Stomach (tissue), 4 donors: ENCODE measurements at regions not wholly inside any gene's neighbourhood (a gene's known extent, or its start where the extent isn't known, plus 50 kb on each side); places are given as distances from the start of the nearest gene placed in this dataset.

Source experiments
- EP300 ChIP-seq: sonication (generic); formaldehyde crosslinking; IDR thresholded peaks from one replicate; pipeline ENCODE4 v1.6.1; 2017; ENCODE audit warnings: antibody characterized with exemption
- POLR2A ChIP-seq, 4 donors: fragments of 450-650 bp; IDR thresholded peaks; one replicate each; pipeline ENCODE4 v1.6.1; 2016; ENCODE audit warnings: antibody characterized with exemption in 4 of 4, control low read depth in 2 of 4, mild to moderate bottlenecking in 1 of 4, moderate library complexity in 1 of 4
- POLR2AphosphoS5 ChIP-seq, 3 donors: sonication (generic); formaldehyde crosslinking; IDR thresholded peaks; one replicate each; pipeline ENCODE4 v1.6.1; 2016; ENCODE audit warnings: antibody characterized with exemption in 3 of 3
- TF ChIP-seq, protein P1 (sequence below), 7 experiments: fragments of 450-650 bp in 4 of 7; fragments of 200-600 bp in 3 of 7; sonication (generic) in 3 of 7; IDR thresholded peaks; one replicate each; pipeline ENCODE4 v1.5.1; 2016 to 2019; ENCODE audit warnings: antibody characterized with exemption in 7 of 7, control low read depth in 2 of 7, mild to moderate bottlenecking in 1 of 7

DNA sequence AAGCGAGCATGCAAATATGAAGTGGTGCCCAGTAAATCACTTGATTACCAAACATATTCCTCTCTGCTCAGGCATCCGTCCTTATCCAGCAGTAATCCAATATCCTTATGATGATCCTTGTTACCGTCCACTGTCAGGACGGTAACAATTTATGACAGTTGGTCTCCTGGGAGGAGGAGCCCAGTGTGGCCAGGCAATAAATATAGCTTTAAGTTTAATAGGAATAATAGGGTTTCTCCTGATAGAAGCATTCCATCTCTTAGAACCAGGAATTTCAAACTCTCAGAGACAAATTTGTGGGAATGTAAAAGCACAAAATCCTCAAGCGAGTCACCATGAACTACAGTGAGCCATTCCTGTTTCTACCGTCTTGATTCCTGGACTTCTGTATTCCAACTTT, 171.2 kb upstream of the IL15 start:
- TF ChIP-seq POLR2A (IDR thresholded peaks at IDR 0.05): no peak
- TF ChIP-seq, protein P1, sequence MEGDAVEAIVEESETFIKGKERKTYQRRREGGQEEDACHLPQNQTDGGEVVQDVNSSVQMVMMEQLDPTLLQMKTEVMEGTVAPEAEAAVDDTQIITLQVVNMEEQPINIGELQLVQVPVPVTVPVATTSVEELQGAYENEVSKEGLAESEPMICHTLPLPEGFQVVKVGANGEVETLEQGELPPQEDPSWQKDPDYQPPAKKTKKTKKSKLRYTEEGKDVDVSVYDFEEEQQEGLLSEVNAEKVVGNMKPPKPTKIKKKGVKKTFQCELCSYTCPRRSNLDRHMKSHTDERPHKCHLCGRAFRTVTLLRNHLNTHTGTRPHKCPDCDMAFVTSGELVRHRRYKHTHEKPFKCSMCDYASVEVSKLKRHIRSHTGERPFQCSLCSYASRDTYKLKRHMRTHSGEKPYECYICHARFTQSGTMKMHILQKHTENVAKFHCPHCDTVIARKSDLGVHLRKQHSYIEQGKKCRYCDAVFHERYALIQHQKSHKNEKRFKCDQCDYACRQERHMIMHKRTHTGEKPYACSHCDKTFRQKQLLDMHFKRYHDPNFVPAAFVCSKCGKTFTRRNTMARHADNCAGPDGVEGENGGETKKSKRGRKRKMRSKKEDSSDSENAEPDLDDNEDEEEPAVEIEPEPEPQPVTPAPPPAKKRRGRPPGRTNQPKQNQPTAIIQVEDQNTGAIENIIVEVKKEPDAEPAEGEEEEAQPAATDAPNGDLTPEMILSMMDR (IDR thresholded peaks at IDR 0.05): no peak
- no peak for TF ChIP-seq EP300
- no peak for TF ChIP-seq POLR2AphosphoS5 (IDR thresholded peaks at IDR 0.05)
